ENCODE measurements at regions not wholly inside any gene's neighbourhood (a gene's known extent, or its start where the extent isn't known, plus 50 kb on each side); places are given as distances from the start of the nearest gene placed in this dataset.

GRCh38 chr12:39178837-39179236, 264.1 kb downstream of the KIF21A start:
- H3K4me3 ChIP-seq (ENCODE audit: low read depth, low read length), result no peak overlapping the region
- TF ChIP-seq MYC (IDR thresholded peaks at IDR 0.05; ENCODE audit: low read depth, low read length) (no peak), POLR2A (IDR thresholded peaks at IDR 0.05; ENCODE audit: extremely low read depth, insufficient read length) (no peak), MAX (IDR thresholded peaks at IDR 0.05; ENCODE audit: low read depth, low read length) (no peak)
- TF ChIP-seq, protein P1, sequence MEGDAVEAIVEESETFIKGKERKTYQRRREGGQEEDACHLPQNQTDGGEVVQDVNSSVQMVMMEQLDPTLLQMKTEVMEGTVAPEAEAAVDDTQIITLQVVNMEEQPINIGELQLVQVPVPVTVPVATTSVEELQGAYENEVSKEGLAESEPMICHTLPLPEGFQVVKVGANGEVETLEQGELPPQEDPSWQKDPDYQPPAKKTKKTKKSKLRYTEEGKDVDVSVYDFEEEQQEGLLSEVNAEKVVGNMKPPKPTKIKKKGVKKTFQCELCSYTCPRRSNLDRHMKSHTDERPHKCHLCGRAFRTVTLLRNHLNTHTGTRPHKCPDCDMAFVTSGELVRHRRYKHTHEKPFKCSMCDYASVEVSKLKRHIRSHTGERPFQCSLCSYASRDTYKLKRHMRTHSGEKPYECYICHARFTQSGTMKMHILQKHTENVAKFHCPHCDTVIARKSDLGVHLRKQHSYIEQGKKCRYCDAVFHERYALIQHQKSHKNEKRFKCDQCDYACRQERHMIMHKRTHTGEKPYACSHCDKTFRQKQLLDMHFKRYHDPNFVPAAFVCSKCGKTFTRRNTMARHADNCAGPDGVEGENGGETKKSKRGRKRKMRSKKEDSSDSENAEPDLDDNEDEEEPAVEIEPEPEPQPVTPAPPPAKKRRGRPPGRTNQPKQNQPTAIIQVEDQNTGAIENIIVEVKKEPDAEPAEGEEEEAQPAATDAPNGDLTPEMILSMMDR (IDR thresholded peaks at IDR 0.05; ENCODE audit: low read depth, low read length), result no peak
- no peak for DNase-seq (ENCODE audit: low read depth)

- H3K4me3 ChIP-seq (ENCODE audit: low read depth, low read length), result no peak overlapping the region
- TF ChIP-seq, protein P1 (IDR thresholded peaks at IDR 0.05; ENCODE audit: low read depth, low read length), result no peak
- TF ChIP-seq POLR2A (IDR thresholded peaks at IDR 0.05; ENCODE audit: extremely low read depth, insufficient read length) (no peak), MAX (IDR thresholded peaks at IDR 0.05; ENCODE audit: low read depth, low read length) (no peak), MYC (IDR thresholded peaks at IDR 0.05; ENCODE audit: low read depth, low read length) (no peak)
- no peak for DNase-seq (ENCODE audit: low read depth)
These were observed 266.6 kb downstream of the KIF21A start for GRCh38 chr12:39176356-39176755.

DNA sequence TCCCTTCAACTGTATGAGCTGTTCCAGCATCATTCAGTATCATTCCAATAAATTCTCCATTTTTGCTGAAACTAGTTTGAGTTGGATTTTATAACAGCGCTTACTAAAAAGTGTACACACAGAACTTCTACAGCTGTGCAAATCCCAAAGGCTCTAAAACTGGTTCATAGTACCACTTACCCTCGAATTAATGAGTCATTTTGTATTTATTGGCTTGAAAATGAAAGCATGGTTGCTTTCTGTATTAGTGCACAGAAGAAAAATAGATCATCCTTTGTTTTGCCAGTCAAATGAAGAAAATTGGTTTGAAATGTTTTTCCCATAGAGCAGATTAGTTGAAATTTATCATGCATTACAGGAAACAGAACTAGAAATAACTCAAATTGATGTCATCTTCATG, 268.3 kb upstream of the CPNE8 start:
- DNase-seq (ENCODE audit: low read depth), result no peak
- TF ChIP-seq MAX (IDR thresholded peaks at IDR 0.05; ENCODE audit: low read depth, low read length) (no peak), MYC (IDR thresholded peaks at IDR 0.05; ENCODE audit: low read depth, low read length) (no peak), POLR2A (IDR thresholded peaks at IDR 0.05; ENCODE audit: extremely low read depth, insufficient read length) (no peak)
- TF ChIP-seq, protein P1 (IDR thresholded peaks at IDR 0.05; ENCODE audit: low read depth, low read length), result no peak

GRCh38 chr12:39165338-39165737, 259.9 kb upstream of the CPNE8 start:
- TF ChIP-seq MAX (IDR thresholded peaks at IDR 0.05; ENCODE audit: low read depth, low read length), result no peak
- TF ChIP-seq, protein P1 (IDR thresholded peaks at IDR 0.05; ENCODE audit: low read depth, low read length), result no peak
- TF ChIP-seq POLR2A (IDR thresholded peaks at IDR 0.05; ENCODE audit: extremely low read depth, insufficient read length), result no peak
- no peak for TF ChIP-seq MYC (IDR thresholded peaks at IDR 0.05; ENCODE audit: low read depth, low read length)
- H3K4me3 ChIP-seq (ENCODE audit: low read depth, low read length), result no peak overlapping the region
- DNase-seq (ENCODE audit: low read depth), result no peak

More for the DNA sequence above, 268.3 kb upstream of the CPNE8 start:
- H3K4me3 ChIP-seq (ENCODE audit: low read depth, low read length), result no peak overlapping the region

DNA sequence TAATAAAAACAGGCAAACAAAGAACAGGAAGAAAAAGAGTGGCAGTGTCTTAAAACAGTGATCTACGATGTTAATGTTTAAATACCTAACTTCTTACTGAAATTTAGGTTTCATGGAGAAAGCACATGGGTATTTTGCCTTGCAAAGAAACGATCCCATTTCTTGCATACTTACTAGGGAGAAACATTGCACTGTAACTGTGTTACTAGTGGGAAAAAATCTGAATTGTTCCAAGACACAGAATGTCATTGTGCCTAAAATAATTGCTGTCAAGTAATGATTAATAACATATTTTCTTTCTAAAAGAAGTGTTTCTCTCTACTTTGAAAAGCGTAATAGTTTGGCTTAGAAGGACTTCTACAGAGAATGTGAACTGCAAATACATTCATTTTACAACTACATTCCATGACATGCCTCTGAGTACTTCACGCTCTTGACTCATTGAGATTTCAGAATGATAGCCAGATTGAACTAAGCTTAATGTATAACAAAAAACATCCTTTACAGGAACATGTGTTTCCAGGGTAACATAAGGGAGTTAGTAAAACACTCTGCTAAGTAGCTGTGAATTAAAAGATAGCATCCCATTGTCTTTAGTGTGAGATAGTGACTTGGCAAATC, 256.2 kb upstream of the CPNE8 start:
- DNase-seq (ENCODE audit: low read depth), result no peak
- TF ChIP-seq POLR2A (IDR thresholded peaks at IDR 0.05; ENCODE audit: extremely low read depth, insufficient read length), result no peak
- H3K4me3 ChIP-seq (ENCODE audit: low read depth, low read length), result no peak overlapping the region

- DNase-seq (ENCODE audit: low read depth), result no peak
- no peak overlapping the region for H3K4me3 ChIP-seq (ENCODE audit: low read depth, low read length)
- TF ChIP-seq, protein P1 (IDR thresholded peaks at IDR 0.05; ENCODE audit: low read depth, low read length), result no peak
- TF ChIP-seq MYC (IDR thresholded peaks at IDR 0.05; ENCODE audit: low read depth, low read length), result no peak
- TF ChIP-seq POLR2A (IDR thresholded peaks at IDR 0.05; ENCODE audit: extremely low read depth, insufficient read length), result no peak
- no peak for TF ChIP-seq MAX (IDR thresholded peaks at IDR 0.05; ENCODE audit: low read depth, low read length)
These were observed 252.4 kb upstream of the CPNE8 start for GRCh38 chr12:39157696-39158342.

All from NB4 (cell line).